ENCODE measurements at regions not wholly inside any gene's neighbourhood (a gene's known extent, or its start where the extent isn't known, plus 50 kb on each side); places are given as distances from the start of the nearest gene placed in this dataset.

DNA sequence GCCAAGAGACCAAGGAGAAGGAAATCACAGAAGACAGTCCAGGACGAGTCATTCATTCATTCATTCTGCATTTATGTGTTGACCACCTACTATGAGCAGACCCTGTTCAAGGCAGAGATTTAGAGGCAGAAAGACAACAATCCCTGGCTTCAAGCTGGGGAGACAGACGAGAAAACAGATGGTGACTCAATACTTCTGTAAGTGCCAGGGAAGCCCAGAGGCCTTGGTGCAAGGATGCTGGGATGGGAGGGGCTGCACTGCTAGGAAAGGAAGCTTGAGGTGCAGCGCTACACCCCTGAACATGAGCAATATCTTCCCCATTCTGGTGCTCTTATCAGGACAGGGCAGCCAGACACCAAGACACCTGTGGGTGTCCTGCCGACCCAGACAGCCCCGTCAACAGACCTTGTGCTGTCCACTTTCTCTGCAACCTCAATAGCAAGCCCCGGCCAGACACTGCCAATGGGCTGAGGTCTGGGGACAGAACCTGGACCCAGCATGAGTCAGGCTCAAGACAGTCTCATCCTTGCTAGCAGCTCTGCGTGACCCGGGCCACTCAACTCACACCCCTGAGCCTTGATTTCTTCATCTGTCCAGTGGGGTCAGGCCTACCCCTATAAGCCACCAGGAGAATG lies 163.5 kb downstream of the COPRS start:
- DNase-seq (ENCODE audit: low read depth, low spot score), result no peak
- Histone ChIP-seq H3K36me3 (ENCODE audit: control insufficient read depth, insufficient read depth, low read length) (no peaks in the 10 kb centered on the region), H3K4me1 (ENCODE audit: control insufficient read depth, insufficient read depth, low read length) (no peaks in the 10 kb centered on the region; the same call in 1 of the 2 replicates), H3K9me3 (ENCODE audit: control insufficient read depth, insufficient read depth, low read length) (no peaks in the 10 kb centered on the region), H3K27me3 (ENCODE audit: control insufficient read depth, insufficient read depth, low read length) (no peaks in the 10 kb centered on the region), H3K27ac (ENCODE audit: low read length) (no peak overlapping the region), H3K4me3 (ENCODE audit: low read length) (no peak overlapping the region)
- WGBS (ENCODE audit: insufficient coverage, insufficient read length), result no CpG with 5 or more reads among the region's 8 CpGs

DNA sequence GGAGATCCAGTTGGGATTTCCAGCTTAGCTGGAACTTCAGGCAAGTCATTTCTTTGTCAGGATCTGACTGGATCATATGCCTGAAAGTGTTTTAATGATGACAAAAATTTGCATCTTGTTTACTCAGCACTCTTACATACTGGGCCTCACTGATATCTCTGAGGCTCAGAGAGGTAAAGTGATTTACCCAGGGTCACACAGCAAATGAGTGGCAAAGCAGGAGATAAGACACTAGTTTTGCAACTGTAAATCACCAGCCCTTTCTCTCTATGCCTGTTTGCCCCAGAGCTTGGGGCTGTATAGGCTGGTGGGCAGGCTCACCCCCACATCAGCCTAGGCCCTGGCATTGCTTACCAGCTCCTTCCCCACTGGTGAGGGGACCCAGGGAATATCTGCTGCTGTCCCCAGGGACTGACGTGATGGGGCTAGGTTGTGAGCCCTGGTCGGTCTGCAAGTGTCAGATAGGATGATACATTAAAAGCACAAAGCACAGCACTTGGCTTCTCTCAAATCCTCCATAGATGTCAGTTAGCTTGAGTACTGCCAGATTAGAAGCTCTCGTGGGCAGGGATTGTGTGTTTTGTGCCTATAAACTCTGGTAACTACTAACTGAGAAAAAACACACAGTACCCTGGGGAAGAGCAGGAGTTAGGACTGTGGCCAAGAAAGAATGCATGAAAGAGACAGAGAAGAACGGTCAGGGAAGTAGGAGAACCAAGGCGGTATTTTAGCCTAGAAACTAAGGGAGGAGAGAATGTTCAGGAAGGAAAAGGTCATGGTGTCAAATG lies 165.4 kb downstream of the COPRS start:
- H3K4me3 ChIP-seq (ENCODE audit: low read length), result no peak overlapping the region
- H3K36me3 ChIP-seq (ENCODE audit: control insufficient read depth, insufficient read depth, low read length), result no peaks in the 10 kb centered on the region
- WGBS (ENCODE audit: insufficient coverage, insufficient read length), result no CpG with 5 or more reads among the region's 5 CpGs
- H3K9me3 ChIP-seq (ENCODE audit: control insufficient read depth, insufficient read depth, low read length), result no peaks in the 10 kb centered on the region
- H3K4me1 ChIP-seq (ENCODE audit: control insufficient read depth, insufficient read depth, low read length), result no peaks in the 10 kb centered on the region; the same call in 1 of the 2 replicates
- H3K27me3 ChIP-seq (ENCODE audit: control insufficient read depth, insufficient read depth, low read length), result no peaks in the 10 kb centered on the region
- no peak for DNase-seq (ENCODE audit: low read depth, low spot score)
- H3K27ac ChIP-seq (ENCODE audit: low read length), result no peak overlapping the region

DNA sequence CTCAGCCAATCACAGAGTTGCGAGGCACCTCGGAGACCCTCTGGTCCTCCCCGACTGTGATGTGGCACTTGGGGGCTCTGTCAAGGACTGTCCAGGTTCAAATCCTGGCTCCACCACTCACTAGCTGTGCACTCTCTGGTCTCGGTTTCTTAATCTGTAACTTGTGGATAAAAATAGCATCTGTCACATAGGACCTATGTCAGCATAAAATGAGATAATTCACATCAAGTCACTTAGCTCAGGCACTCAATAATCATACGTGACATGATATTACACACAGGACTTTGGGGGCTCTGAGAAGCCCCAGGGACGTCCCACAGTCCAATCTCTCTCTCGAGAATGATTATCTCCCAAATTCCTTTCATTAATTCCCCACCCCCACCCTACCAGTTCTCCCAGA lies 166.4 kb downstream of the COPRS start:
- Histone ChIP-seq H3K4me1 (ENCODE audit: control insufficient read depth, insufficient read depth, low read length) (no peaks in the 10 kb centered on the region; the same call in 1 of the 2 replicates), H3K36me3 (ENCODE audit: control insufficient read depth, insufficient read depth, low read length) (no peaks in the 10 kb centered on the region), H3K27me3 (ENCODE audit: control insufficient read depth, insufficient read depth, low read length) (no peaks in the 10 kb centered on the region), H3K9me3 (ENCODE audit: control insufficient read depth, insufficient read depth, low read length) (no peaks in the 10 kb centered on the region), H3K4me3 (ENCODE audit: low read length) (no peak overlapping the region), H3K27ac (ENCODE audit: low read length) (no peak overlapping the region)
- no peak for DNase-seq (ENCODE audit: low read depth, low spot score)
- WGBS (ENCODE audit: insufficient coverage, insufficient read length), result no CpG with 5 or more reads among the region's 7 CpGs

- no CpG with 5 or more reads among the region's 8 CpGs for WGBS (ENCODE audit: insufficient coverage, insufficient read length)
- Histone ChIP-seq H3K9me3 (ENCODE audit: control insufficient read depth, insufficient read depth, low read length) (no peaks in the 10 kb centered on the region), H3K36me3 (ENCODE audit: control insufficient read depth, insufficient read depth, low read length) (no peaks in the 10 kb centered on the region), H3K27me3 (ENCODE audit: control insufficient read depth, insufficient read depth, low read length) (no peaks in the 10 kb centered on the region), H3K27ac (ENCODE audit: low read length) (no peak overlapping the region), H3K4me3 (ENCODE audit: low read length) (no peak overlapping the region), H3K4me1 (ENCODE audit: control insufficient read depth, insufficient read depth, low read length) (no peaks in the 10 kb centered on the region; the same call in 1 of the 2 replicates)
- DNase-seq (ENCODE audit: low read depth, low spot score), result no peak
Measured at GRCh38 chr17:31692027-31692426, 167.0 kb downstream of the COPRS start.

GRCh38 chr17:31691251-31691905 lies 167.7 kb downstream of the COPRS start:
- DNase-seq (ENCODE audit: low read depth, low spot score), result no peak
- no peak overlapping the region; the same call in 1 of the 2 replicates for H3K4me3 ChIP-seq (ENCODE audit: low read length)
- H3K27me3 ChIP-seq (ENCODE audit: control insufficient read depth, insufficient read depth, low read length), result no peaks in the 10 kb centered on the region
- H3K4me1 ChIP-seq (ENCODE audit: control insufficient read depth, insufficient read depth, low read length), result no peaks in the 10 kb centered on the region; the same call in 1 of the 2 replicates
- H3K9me3 ChIP-seq (ENCODE audit: control insufficient read depth, insufficient read depth, low read length), result no peaks in the 10 kb centered on the region
- H3K27ac ChIP-seq (ENCODE audit: low read length), result no peak overlapping the region
- WGBS (ENCODE audit: insufficient coverage, insufficient read length), result no CpG with 5 or more reads among the region's 9 CpGs
- H3K36me3 ChIP-seq (ENCODE audit: control insufficient read depth, insufficient read depth, low read length), result no peaks in the 10 kb centered on the region

DNA sequence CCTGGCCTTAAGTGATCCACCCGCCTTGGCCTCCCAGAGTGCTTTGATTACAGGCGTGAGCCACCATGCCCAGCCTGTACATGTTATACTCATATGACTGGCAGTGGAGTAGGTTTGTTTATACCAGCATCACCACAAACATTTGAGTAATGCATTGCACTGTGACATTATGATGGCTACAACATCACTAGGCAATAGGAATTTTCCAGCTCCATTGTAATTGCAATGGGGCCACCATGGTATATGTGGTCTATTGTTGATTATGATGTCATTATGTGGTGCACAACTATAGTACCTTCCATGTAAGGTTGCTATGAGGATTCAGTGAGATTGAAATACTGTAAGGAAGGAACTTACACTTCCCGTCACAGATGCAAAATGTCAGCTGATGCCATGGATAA lies 168.9 kb downstream of the COPRS start:
- no peak for DNase-seq (ENCODE audit: low read depth, low spot score)
- no CpG with 5 or more reads among the region's 3 CpGs for WGBS (ENCODE audit: insufficient coverage, insufficient read length)
- Histone ChIP-seq H3K4me3 (ENCODE audit: low read length) (no peak overlapping the region), H3K4me1 (ENCODE audit: control insufficient read depth, insufficient read depth, low read length) (no peaks in the 10 kb centered on the region; the same call in 1 of the 2 replicates), H3K27me3 (ENCODE audit: control insufficient read depth, insufficient read depth, low read length) (no peaks in the 10 kb centered on the region), H3K27ac (ENCODE audit: low read length) (no peak overlapping the region), H3K36me3 (ENCODE audit: control insufficient read depth, insufficient read depth, low read length) (no peaks in the 10 kb centered on the region), H3K9me3 (ENCODE audit: control insufficient read depth, insufficient read depth, low read length) (no peaks in the 10 kb centered on the region)

- no CpG with 5 or more reads among the region's 1 CpG for WGBS (ENCODE audit: insufficient coverage, insufficient read length)
- DNase-seq (ENCODE audit: low read depth, low spot score), result no peak
Measured at GRCh38 chr17:31688701-31689100, 170.3 kb downstream of the COPRS start.

GRCh38 chr17:31687505-31688126 lies 171.4 kb downstream of the COPRS start:
- H3K4me1 ChIP-seq (ENCODE audit: control insufficient read depth, insufficient read depth, low read length), result no peaks in the 10 kb centered on the region; the same call in 1 of the 2 replicates
- DNase-seq (ENCODE audit: low read depth, low spot score), result no peak
- no peaks in the 10 kb centered on the region for H3K9me3 ChIP-seq (ENCODE audit: control insufficient read depth, insufficient read depth, low read length)
- H3K4me3 ChIP-seq (ENCODE audit: low read length), result no peak overlapping the region
- no peak overlapping the region for H3K27ac ChIP-seq (ENCODE audit: low read length)
- WGBS (ENCODE audit: insufficient coverage, insufficient read length), result no CpG with 5 or more reads among the region's 6 CpGs
- no peaks in the 10 kb centered on the region for H3K27me3 ChIP-seq (ENCODE audit: control insufficient read depth, insufficient read depth, low read length)
- no peaks in the 10 kb centered on the region for H3K36me3 ChIP-seq (ENCODE audit: control insufficient read depth, insufficient read depth, low read length)

More at GRCh38 chr17:31688701-31689100, 170.3 kb downstream of the COPRS start:
- Histone ChIP-seq H3K4me1 (ENCODE audit: control insufficient read depth, insufficient read depth, low read length) (no peaks in the 10 kb centered on the region; the same call in 1 of the 2 replicates), H3K36me3 (ENCODE audit: control insufficient read depth, insufficient read depth, low read length) (no peaks in the 10 kb centered on the region), H3K4me3 (ENCODE audit: low read length) (no peak overlapping the region), H3K27me3 (ENCODE audit: control insufficient read depth, insufficient read depth, low read length) (no peaks in the 10 kb centered on the region), H3K9me3 (ENCODE audit: control insufficient read depth, insufficient read depth, low read length) (no peaks in the 10 kb centered on the region), H3K27ac (ENCODE audit: low read length) (no peak overlapping the region)

GRCh38 chr17:31686495-31686894 lies 172.5 kb downstream of the COPRS start:
- Histone ChIP-seq H3K27ac (ENCODE audit: low read length) (no peak overlapping the region), H3K9me3 (ENCODE audit: control insufficient read depth, insufficient read depth, low read length) (no peaks in the 10 kb centered on the region), H3K4me3 (ENCODE audit: low read length) (no peak overlapping the region), H3K27me3 (ENCODE audit: control insufficient read depth, insufficient read depth, low read length) (no peaks in the 10 kb centered on the region), H3K36me3 (ENCODE audit: control insufficient read depth, insufficient read depth, low read length) (no peaks in the 10 kb centered on the region), H3K4me1 (ENCODE audit: control insufficient read depth, insufficient read depth, low read length) (no peaks in the 10 kb centered on the region; the same call in 1 of the 2 replicates)
- no CpG with 5 or more reads among the region's 5 CpGs for WGBS (ENCODE audit: insufficient coverage, insufficient read length)
- no peak for DNase-seq (ENCODE audit: low read depth, low spot score)

- no peak overlapping the region for H3K27ac ChIP-seq (ENCODE audit: low read length)
- no CpG with 5 or more reads among the region's 1 CpG for WGBS (ENCODE audit: insufficient coverage, insufficient read length)
- DNase-seq (ENCODE audit: low read depth, low spot score), result no peak
Measured at GRCh38 chr17:31684901-31685300, 174.1 kb downstream of the COPRS start.

More at GRCh38 chr17:31684901-31685300, 174.1 kb downstream of the COPRS start:
- Histone ChIP-seq H3K4me1 (ENCODE audit: control insufficient read depth, insufficient read depth, low read length) (no peaks in the 10 kb centered on the region), H3K36me3 (ENCODE audit: control insufficient read depth, insufficient read depth, low read length) (no peaks in the 10 kb centered on the region), H3K27me3 (ENCODE audit: control insufficient read depth, insufficient read depth, low read length) (no peaks in the 10 kb centered on the region), H3K4me3 (ENCODE audit: low read length) (no peak overlapping the region), H3K9me3 (ENCODE audit: control insufficient read depth, insufficient read depth, low read length) (no peaks in the 10 kb centered on the region)
